GM12891 (cell line): ENCODE measurements at regions not wholly inside any gene's neighbourhood (a gene's known extent, or its start where the extent isn't known, plus 50 kb on each side); places are given as distances from the start of the nearest gene placed in this dataset.

Experiments used
- DNase-seq: peaks from one replicate; pipeline ENCODE4 v3.0.0; 2011; ENCODE audit warnings: low spot score; ENCODE audit not compliant: insufficient read length
- FAIRE-seq: peaks from 2 replicates; lab custom pipeline; 2011; peaks lifted over from hg19 to GRCh38; lab: Jason Lieb, UNC
- PAX5 ChIP-seq: IDR thresholded peaks from 2 replicates; pipeline ENCODE4 v1.6.1; 2011; ENCODE audit warnings: low read length, moderate library complexity, mild to moderate bottlenecking; ENCODE audit not compliant: insufficient read depth, severe bottlenecking
- POLR2A ChIP-seq: IDR thresholded peaks from 2 replicates; pipeline ENCODE4 v1.6.1; 2011; ENCODE audit warnings: low read depth, low read length, control low read depth
- POLR2AphosphoS5 ChIP-seq: IDR thresholded peaks from 2 replicates; pipeline ENCODE4 v1.6.1; 2011; ENCODE audit warnings: low read depth, low read length, control low read depth
- POU2F2 ChIP-seq: IDR thresholded peaks from 2 replicates; pipeline ENCODE4 v1.6.1; 2011; ENCODE audit warnings: low read depth, mild to moderate bottlenecking, control low read depth, low read length, moderate library complexity
- SPI1 ChIP-seq: IDR thresholded peaks from 2 replicates; pipeline ENCODE4 v1.6.1; 2011; ENCODE audit warnings: low read depth, low read length, control low read depth
- TAF1 ChIP-seq: IDR thresholded peaks from 2 replicates; pipeline ENCODE4 v1.6.1; 2011; ENCODE audit warnings: low read depth, low read length, control low read depth

GRCh38 chr2:208970070-208970469, 453.8 kb upstream of the MAP2 start:
- DNase-seq: no peak
- TF ChIP-seq PAX5 (no peak), SPI1 (no peak), POLR2A (no peak), POU2F2 (no peak), POLR2AphosphoS5 (no peak), TAF1 (no peak)
- FAIRE-seq: no peak

GRCh38 chr2:208977582-208977981, 446.3 kb upstream of the MAP2 start:
- FAIRE-seq: no peak
- TF ChIP-seq SPI1 (no peak), POU2F2 (no peak), POLR2AphosphoS5 (no peak), PAX5 (no peak), TAF1 (no peak), POLR2A (no peak)

GRCh38 chr2:208978946-208979345, 444.9 kb upstream of the MAP2 start:
- no peak for TF ChIP-seq TAF1
- TF ChIP-seq POU2F2: no peak
- no peak for TF ChIP-seq PAX5
- TF ChIP-seq POLR2AphosphoS5: no peak
- no peak for TF ChIP-seq SPI1
- TF ChIP-seq POLR2A: no peak
- no peak for DNase-seq
- FAIRE-seq: no peak

More at GRCh38 chr2:208977582-208977981, 446.3 kb upstream of the MAP2 start:
- DNase-seq: no peak

- FAIRE-seq: no peak
- no peak for TF ChIP-seq TAF1
- TF ChIP-seq PAX5: no peak
- TF ChIP-seq SPI1: no peak
- no peak for TF ChIP-seq POU2F2
- TF ChIP-seq POLR2A: no peak
- TF ChIP-seq POLR2AphosphoS5: no peak
Observed at GRCh38 chr2:208980321-208980720, 443.5 kb upstream of the MAP2 start.

DNA sequence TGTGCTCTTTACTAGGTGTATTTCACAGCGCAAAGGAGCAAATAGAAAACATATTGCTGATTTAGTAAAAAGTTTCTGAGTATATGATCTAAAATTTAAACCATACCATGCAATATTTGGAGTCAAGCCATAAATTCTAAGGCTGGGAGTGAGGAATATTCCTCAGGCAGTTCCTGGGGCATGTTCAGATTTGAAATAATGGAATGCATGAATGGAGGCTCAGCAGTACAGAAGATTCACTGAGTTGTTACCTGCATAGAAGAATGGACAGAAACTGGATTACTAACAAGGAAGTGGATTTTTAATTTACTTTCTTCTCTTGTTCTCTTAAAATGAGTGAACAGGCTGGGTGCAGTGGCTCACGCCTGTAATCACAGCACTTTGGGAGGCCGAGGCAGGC, 441.0 kb upstream of the MAP2 start:
- TF ChIP-seq POLR2A: no peak
- no peak for TF ChIP-seq POLR2AphosphoS5
- TF ChIP-seq POU2F2: no peak
- no peak for TF ChIP-seq SPI1
- TF ChIP-seq TAF1: no peak
- TF ChIP-seq PAX5: no peak
- DNase-seq (no peak), FAIRE-seq (no peak)

More at GRCh38 chr2:208980321-208980720, 443.5 kb upstream of the MAP2 start:
- DNase-seq: no peak

GRCh38 chr2:208983486-208983885, 440.4 kb upstream of the MAP2 start:
- TF ChIP-seq PAX5 (no peak), TAF1 (no peak), POU2F2 (no peak), POLR2AphosphoS5 (no peak), POLR2A (no peak), SPI1 (no peak)
- DNase-seq (no peak), FAIRE-seq (no peak)

GRCh38 chr2:208984376-208985090, 439.3 kb upstream of the MAP2 start:
- TF ChIP-seq POLR2AphosphoS5 (no peak), PAX5 (no peak), POU2F2 (no peak), POLR2A (no peak), TAF1 (no peak), SPI1 (no peak)
- DNase-seq (no peak), FAIRE-seq (no peak)

DNA sequence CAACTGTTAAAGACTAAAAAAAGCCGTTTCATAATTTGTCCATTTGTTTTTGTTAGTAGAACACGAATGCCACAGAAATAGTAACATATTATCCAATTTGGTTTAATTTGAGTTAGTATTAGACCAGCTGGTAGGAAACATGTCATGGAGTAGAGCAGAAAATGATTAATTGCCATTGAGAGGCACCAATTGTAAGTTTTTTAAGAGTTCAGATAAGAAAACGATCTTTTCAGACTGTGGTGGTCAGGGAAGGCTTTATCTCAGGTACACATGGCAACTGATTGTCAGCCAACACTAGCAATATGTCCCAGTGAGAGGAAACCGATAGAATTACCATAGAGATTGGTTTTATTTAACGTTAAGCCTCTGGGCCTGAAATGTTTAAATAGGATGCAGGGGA, 438.2 kb upstream of the MAP2 start:
- FAIRE-seq: no peak
- DNase-seq: no peak
- TF ChIP-seq POLR2AphosphoS5 (no peak), POU2F2 (no peak), PAX5 (no peak), POLR2A (no peak), TAF1 (no peak), SPI1 (no peak)

- FAIRE-seq (no peak), DNase-seq (no peak)
- TF ChIP-seq POLR2AphosphoS5 (no peak), POLR2A (no peak), SPI1 (no peak), PAX5 (no peak), POU2F2 (no peak), TAF1 (no peak)
Observed at GRCh38 chr2:208990716-208991115, 433.1 kb upstream of the MAP2 start.
